HG03196 (cell line): ENCODE measurements at regions not wholly inside any gene's neighbourhood (a gene's known extent, or its start where the extent isn't known, plus 50 kb on each side); places are given as distances from the start of the nearest gene placed in this dataset.
"Not testable (repeated sequence)": the region's sequence is repeated elsewhere in the genome, so short reads cannot be mapped to it uniquely, and the experiment has no call there.

Experiments used
- ATAC-seq: cut with Tn5 transposase; IDR thresholded peaks from one replicate; pipeline ENCODE4 v1.9.1; 2021; ENCODE audit not compliant: unreplicated experiment

DNA sequence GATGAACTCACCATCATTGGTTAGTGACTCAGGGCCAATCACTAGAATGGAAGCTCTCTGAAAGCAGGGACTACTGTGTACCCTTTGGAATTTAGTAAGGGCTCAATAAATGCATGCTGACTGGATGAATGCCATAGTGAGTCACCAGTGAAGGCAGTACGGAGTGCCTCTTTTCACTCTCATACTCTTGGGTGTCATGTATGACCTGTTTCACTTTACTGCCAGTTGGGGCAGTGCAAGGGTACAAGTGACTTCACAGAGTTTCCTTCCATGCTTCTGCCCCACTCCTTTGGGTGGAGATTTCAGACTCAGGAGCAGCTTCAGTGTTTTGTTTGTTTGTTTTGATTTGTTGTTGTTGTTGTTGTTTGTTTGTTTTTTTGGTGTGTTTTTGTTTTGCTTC lies 57.7 kb downstream of the SOX3 start:
- no peak for ATAC-seq

- no peak for ATAC-seq
Measured at GRCh38 chrX:140440876-140441275, 64.0 kb downstream of the SOX3 start.

DNA sequence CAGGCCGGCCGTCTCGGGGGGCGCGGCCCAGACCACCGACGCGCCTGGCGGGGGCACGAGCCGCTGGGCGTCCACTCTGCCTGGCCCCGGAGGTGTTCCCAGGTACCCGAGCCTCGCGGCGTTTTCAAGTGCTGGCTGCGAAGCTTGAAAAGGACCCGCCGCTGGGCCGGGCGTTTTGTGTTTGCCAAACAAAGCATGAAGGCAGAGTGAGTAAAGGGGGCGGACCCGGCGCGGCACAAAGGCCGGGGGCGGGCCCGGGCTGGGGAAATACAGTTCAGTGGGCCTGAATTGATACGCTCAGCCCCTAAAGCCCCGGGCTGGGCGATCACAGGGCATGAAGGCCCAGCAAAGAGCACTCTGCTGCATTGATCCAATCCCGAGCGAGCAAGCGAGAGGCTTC lies 65.4 kb downstream of the SOX3 start:
- ATAC-seq: no peak

DNA sequence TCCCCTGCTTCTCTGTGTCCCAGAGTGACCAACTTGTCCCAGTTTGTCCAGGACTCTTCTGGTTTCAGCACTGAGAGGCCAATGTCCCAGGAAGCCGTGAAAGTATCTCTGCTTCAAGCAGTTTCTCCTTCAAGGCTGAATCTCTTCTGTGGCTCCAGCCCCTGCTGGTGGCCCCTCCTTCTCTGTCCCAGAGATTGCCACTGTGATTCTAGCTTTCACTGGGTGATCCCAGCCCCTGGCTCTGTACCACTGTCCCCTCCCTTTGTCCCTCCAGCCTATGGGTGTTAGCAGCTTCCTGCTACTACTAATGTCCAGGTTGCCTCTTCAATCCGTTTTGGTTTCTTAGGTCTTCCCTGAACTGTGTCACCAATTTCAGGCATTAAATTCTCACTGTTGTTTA lies 70.5 kb downstream of the SOX3 start:
- ATAC-seq: no peak

- no peak for ATAC-seq
Measured at GRCh38 chrX:140433582-140433981, 71.3 kb downstream of the SOX3 start.

DNA sequence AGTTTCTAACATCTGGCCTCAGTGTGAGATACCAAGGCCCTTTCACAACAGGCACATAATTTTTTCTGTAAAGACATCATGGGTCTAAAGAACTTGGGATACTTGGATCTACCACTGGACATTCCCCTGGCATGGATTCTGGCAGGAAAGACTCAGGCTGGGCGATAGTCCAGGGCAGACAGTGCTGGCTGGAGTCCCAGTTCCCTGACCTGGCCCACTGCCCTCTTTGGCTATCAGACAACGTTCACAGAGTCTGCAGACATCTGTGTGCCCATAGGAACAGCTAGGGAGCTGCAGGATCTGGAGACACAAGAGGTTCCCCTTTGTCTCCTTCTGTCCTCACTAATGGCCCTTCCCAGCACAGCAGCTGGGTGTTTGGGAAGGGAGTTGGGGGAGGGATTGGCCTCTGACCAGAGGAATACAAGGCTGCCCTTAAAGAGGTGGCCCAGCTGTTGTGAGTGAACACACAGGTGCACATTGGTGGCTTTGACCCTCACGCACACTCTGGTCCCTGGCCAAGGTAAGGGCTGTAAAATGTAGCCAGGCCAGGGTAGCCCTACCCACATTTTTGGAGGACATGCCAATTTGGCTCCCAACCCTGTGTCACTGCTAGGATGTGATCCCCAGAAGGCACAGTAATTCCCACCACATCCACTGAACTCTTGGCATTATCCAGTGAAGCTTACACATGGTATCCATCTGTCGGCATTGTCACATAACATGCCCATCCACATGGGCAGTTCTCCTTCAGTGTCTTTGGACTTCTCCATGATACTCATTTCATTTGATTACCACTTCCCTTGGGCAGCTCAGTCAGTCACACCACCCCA lies 72.3 kb downstream of the SOX3 start:
- ATAC-seq: no peak

DNA sequence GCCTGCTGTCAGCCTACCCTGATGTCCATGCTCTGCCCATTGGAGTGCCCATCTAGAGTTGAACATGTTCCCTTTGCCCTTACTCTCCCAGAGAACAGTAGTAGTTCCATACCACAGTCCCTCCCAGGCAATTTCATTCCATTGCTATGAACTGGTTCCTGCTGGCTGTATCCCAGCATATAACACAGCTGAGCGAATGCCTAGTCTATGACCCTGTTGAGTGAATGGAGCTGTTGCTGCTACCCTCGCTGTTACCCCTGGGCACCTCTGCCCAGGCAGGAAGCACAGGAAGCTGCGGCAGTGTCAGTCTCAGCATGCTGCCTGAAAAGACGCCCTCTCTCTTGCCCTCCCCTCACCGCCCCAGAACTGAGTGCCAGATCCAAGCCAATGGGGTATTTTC lies 73.3 kb downstream of the SOX3 start:
- no peak for ATAC-seq

DNA sequence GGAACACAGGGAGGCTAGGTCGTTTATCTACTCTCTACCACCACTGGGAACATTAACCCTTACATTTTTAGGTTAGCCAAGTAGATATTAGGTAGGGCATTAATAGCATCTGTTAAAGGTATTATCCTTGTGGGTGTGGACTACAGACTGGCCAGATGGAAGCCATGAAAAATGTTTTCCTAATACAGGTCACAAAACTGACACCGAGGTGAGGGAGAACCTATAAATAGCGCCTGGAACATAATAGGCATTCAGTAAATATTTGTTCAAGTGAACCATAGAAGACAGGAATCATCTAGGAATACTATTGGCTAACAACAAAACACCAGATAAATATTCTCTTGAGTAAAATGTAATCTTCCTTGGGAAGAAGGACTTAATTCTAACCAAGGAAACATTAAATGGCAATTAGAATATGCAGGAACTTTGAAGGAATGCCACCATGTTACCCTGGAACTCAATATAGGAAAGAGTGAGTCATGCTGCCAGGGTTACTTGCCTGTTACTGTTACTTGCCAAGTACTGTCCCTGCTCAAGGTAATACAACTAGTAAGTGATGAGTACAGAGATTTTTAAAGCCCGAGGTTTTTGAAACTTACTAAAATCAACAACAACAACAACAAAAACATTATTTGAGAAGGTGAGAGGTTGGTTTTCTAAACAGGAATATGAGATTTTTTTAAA lies 79.0 kb downstream of the SOX3 start:
- no peak for ATAC-seq

GRCh38 chrX:140422501-140422900 lies 82.4 kb downstream of the SOX3 start:
- ATAC-seq: no peak

GRCh38 chrX:140402131-140402530 lies 102.7 kb downstream of the SOX3 start:
- not testable (repeated sequence) for ATAC-seq

- not testable (repeated sequence) for ATAC-seq
Measured at GRCh38 chrX:140396326-140396725, 108.5 kb downstream of the SOX3 start.

DNA sequence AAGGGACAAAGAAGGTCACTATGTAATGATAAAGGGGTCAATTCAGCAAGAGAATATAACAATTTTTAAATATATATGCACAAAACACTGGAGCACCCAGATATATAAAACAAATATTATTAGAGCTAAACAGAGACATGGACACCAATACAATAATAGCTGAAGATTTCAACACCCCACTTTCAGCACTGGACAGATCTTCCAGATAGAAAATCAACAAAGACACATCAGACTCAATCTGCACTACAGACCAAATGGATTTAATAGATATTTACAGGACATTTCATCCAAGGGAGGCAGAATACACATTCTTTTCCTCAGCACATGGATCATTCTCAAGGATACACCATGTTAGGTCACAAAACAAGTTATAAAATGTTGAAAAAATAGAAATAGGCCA lies 111.4 kb downstream of the SOX3 start:
- ATAC-seq: no peak

- ATAC-seq: no peak
Measured at GRCh38 chrX:140391313-140391712, 113.6 kb downstream of the SOX3 start.

DNA sequence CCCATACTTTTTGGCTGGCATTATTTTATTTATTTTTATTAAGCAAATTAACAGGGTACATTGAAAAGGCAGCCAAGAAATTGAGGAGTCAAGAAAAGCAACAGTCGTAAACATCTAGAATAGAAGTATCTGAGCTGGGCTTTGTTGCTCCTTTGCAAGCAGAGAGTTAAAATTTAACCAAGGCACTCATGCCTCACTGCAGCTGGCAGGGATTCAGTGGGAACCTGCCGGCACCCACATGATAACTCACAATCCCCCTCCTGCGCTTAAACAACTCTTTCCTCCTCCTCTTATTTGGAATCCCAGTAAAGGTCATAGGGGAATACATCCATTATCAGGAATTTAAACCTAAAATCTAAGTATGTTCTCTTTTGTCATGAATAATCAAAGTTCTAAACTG lies 115.5 kb downstream of the SOX3 start:
- no peak for ATAC-seq

DNA sequence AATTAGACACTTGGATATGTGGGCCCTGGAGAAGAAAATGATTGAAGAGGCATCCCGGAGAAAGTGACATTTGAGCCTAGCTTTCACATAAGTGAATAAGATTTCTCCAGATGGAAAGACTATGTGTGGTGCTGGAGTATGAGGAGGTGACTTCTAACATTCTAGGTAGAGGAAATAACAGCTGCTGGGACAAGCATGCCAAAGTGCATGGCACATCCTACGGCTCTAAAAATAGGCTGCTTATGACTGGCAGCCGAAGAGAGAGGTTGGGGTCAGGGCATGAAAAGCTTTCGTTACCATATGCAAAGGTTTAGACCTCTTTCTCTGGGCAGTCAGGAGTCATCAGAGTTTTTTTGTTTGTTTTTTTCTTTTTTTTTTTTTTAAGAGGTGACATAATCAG lies 142.0 kb downstream of the SOX3 start:
- no peak for ATAC-seq

DNA sequence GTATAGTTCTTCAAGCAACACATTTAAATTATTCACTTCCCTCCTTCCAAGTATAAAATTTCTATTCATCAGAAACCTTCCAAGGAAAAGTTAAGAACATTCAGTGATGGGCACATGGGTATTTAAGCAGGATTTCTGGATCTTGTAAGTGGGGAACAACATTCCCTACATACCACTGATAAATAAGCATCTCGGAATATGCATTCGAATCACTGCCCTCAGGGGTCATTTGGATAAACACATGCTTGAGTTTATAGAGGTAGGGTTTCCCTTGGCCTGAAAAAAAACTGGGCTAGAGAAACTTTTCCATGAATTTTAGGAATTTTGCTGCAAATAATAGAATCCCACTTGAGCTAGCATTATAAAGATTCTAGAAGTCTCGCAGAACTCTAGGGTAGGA lies 143.9 kb downstream of the SOX3 start:
- ATAC-seq: no peak

- ATAC-seq: no peak
Measured at GRCh38 chrX:140360284-140360683, 144.6 kb downstream of the SOX3 start.

DNA sequence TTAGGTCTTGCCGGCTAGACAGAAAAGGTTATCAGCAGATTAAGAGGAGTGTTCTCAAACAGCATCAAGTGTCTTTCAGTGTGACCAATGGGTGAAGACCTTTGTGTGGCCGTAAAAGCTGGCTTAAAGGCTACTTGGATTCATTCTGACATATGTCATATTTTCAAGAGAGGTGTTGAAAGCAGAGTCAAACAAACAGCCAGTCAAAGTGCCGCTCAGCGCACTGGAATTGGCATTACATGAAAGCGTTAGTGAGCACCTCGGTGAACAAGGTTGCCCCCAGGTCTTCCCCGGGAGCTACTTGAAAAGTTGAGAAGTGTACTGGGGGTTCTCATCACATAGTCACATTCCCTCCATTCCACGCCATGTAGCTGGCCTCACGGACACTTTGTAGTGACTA lies 148.9 kb downstream of the SOX3 start:
- ATAC-seq: no peak

DNA sequence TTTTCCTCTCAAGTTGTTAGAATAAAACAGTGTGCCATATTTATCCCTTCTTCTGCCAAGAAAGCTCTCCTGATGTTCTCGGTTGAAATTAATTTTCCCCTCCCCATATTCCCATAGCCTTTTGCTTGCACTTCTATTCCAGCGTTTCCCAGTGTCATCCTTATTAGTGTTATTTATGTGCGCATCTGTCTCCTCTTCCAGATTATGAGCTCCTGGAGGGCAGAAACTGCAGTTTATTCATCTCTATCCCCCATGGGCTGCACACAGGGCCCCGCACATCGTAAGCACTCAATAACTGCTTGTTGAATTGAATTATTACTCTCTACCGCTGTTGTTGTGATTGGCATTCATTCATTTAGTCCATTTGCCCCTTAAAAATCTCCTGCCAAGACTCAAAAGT lies 149.4 kb downstream of the SOX3 start:
- no peak for ATAC-seq

- ATAC-seq: no peak
Measured at GRCh38 chrX:140354431-140355120, 150.3 kb downstream of the SOX3 start.

DNA sequence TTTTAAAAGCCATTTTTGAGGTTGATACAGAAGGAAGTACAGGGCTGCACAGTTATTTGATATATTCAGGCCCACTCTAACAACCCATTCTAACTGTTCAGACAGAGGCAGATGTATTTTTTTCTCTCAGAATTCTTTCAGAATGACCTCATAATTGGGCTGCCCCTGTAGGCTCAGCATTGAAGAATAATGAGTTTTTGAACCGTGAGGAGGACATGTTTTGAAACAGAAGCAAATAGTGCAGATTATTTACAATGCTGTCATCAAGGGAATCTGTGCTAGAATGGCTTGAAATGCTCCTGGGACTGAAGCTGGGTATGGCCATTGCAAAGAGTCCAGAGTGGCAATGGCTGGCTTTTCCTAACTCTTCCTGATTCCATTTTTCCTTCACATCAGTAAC lies 158.1 kb downstream of the SOX3 start:
- ATAC-seq: no peak
